RWPE1 (cell line): ENCODE measurements at regions not wholly inside any gene's neighbourhood (a gene's known extent, or its start where the extent isn't known, plus 50 kb on each side); places are given as distances from the start of the nearest gene placed in this dataset.
"Not testable (repeated sequence)": the region's sequence is repeated elsewhere in the genome, so short reads cannot be mapped to it uniquely, and the experiment has no call there.

ENCODE experiments used
- CTCF ChIA-PET: fragments of 350-600 bp; sonication (Branson Sonifier 250); formaldehyde crosslinking; extraction: SDS; loops from one replicate; lab custom pipeline; 2021; lab: Yijun Ruan, JAX
- POLR2A ChIA-PET: fragments of 400-600 bp; formaldehyde crosslinking; extraction: SDS; loops from one replicate; lab custom pipeline; 2020; ENCODE audit warnings: antibody characterized with exemption; ENCODE audit not compliant: low non-redundant PET; lab: Yijun Ruan, JAX
- DNase-seq: peaks from one replicate; pipeline ENCODE4 v3.0.0; 2012; ENCODE audit warnings: low spot score
- H3K27ac ChIP-seq: fragments of 450-650 bp; 2 replicates; pipeline ENCODE4 v1.5.1; 2017
- CTCF ChIP-seq: fragments of 450-650 bp; conservative IDR thresholded peaks from 2 replicates; pipeline ENCODE4 v1.5.1; 2017; ENCODE audit warnings: low read depth, mild to moderate bottlenecking

GRCh38 chr7:112587504-112587903 lies 106.7 kb downstream of the LSMEM1 start:
- ChIA-PET POLR2A (no interaction called here), CTCF (interaction anchor here (0.6 kb wide), 1 partner anchor 848 kb away, joined by 7 read pairs; no protein-coding TSS in a partner anchor)
- TF ChIP-seq CTCF = no peak
- no peak overlapping the region for H3K27ac ChIP-seq
- no peak for DNase-seq

GRCh38 chr7:112592565-112593263 lies 111.9 kb downstream of the LSMEM1 start:
- H3K27ac ChIP-seq, POLR2A ChIA-PET, DNase-seq: not testable (repeated sequence)
- CTCF ChIA-PET = interaction anchor here (0.6 kb wide), 1 partner anchor 172 kb away, joined by 3 read pairs; no protein-coding TSS in a partner anchor

- DNase-seq = no peak
- TF ChIP-seq CTCF = no peak
- H3K27ac ChIP-seq = no peak overlapping the region
- CTCF ChIA-PET = no interaction called here
- POLR2A ChIA-PET = no interaction called here
Measured at GRCh38 chr7:112594397-112594796, 113.6 kb downstream of the LSMEM1 start.

- H3K27ac ChIP-seq = no peak overlapping the region
- ChIA-PET CTCF (interaction anchor here (0.6 to 0.7 kb wide), 2 partner anchors 298 to 302 kb away, joined by 3 to 6 read pairs; no protein-coding TSS in a partner anchor), POLR2A (no interaction called here)
- no peak for TF ChIP-seq CTCF
- DNase-seq = peak; percentile 15
Measured at GRCh38 chr7:112596260-112596659, 115.5 kb downstream of the LSMEM1 start.

GRCh38 chr7:112596981-112597380 lies 116.2 kb downstream of the LSMEM1 start:
- no peak for TF ChIP-seq CTCF
- no peak for DNase-seq
- CTCF ChIA-PET = interaction anchor here (0.7 kb wide), 1 partner anchor 301 kb away, joined by 3 read pairs; no protein-coding TSS in a partner anchor
- no peak overlapping the region for H3K27ac ChIP-seq
- POLR2A ChIA-PET = no interaction called here

- TF ChIP-seq CTCF = no peak
- DNase-seq = no peak
- H3K27ac ChIP-seq = no peak overlapping the region
- POLR2A ChIA-PET = no interaction called here
- CTCF ChIA-PET = no interaction called here
Measured at GRCh38 chr7:112603673-112604072, 122.9 kb downstream of the LSMEM1 start.

- no peak overlapping the region for H3K27ac ChIP-seq
- ChIA-PET POLR2A (no interaction called here), CTCF (interaction anchor here (0.6 kb wide), 1 partner anchor 929 kb away, joined by 3 read pairs; no protein-coding TSS in a partner anchor)
- TF ChIP-seq CTCF = no peak
- no peak for DNase-seq
Measured at GRCh38 chr7:112610636-112611035, 129.8 kb downstream of the LSMEM1 start.
